ENCODE measurements at regions not wholly inside any gene's neighbourhood (a gene's known extent, or its start where the extent isn't known, plus 50 kb on each side); places are given as distances from the start of the nearest gene placed in this dataset.

DNA sequence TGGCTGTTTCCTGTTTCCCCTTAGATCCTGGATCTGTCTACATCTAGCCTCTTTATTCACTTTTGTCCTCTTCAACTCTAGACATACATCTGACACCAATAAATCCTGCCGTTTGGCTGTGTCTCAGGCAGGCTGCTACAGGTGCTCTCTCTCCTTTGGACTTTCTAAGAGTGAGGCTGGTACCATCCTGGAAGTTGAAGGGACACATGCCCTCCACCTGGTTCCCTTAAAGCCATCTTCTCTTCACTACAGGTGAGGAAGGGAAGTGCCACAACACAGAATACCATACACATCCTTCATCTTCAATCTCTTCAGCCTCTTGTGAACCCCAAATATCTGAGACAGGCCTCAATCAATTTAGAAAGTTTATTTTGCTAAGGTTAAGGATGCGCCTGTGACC lies 137.9 kb downstream of the BACH1 start:
- TF ChIP-seq, protein P1, sequence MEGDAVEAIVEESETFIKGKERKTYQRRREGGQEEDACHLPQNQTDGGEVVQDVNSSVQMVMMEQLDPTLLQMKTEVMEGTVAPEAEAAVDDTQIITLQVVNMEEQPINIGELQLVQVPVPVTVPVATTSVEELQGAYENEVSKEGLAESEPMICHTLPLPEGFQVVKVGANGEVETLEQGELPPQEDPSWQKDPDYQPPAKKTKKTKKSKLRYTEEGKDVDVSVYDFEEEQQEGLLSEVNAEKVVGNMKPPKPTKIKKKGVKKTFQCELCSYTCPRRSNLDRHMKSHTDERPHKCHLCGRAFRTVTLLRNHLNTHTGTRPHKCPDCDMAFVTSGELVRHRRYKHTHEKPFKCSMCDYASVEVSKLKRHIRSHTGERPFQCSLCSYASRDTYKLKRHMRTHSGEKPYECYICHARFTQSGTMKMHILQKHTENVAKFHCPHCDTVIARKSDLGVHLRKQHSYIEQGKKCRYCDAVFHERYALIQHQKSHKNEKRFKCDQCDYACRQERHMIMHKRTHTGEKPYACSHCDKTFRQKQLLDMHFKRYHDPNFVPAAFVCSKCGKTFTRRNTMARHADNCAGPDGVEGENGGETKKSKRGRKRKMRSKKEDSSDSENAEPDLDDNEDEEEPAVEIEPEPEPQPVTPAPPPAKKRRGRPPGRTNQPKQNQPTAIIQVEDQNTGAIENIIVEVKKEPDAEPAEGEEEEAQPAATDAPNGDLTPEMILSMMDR (IDR thresholded peaks at IDR 0.05) = no peak

DNA sequence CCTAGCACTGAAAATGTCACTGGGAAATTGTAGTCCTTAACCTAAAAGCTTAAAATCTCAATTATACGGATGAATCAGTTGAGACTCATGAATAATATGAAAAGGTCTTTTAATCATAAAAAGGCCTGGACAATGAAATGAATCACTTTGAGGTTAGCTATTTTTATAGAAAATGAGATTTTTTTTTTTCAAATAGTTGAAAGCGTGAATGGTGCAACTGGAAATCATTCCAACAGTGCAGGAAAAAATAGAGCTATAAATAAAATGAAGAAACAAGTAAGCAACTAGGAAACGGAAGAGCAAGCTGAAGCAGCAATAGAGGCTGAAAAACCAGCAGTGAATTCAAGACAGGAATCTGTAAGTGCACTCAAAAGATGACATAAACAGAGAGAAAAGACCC lies 142.9 kb downstream of the BACH1 start:
- TF ChIP-seq, protein P1 (IDR thresholded peaks at IDR 0.05) = no peak
- no peaks in the 10 kb centered on the region for H3K9me3 ChIP-seq
- H3K4me3 ChIP-seq = no peak overlapping the region
- H3K27me3 ChIP-seq = no peaks in the 10 kb centered on the region
- H3K4me1 ChIP-seq = no peaks in the 10 kb centered on the region
- DNase-seq = no peak
- no peak overlapping the region for H3K27ac ChIP-seq
- no peak overlapping the region for H3K9ac ChIP-seq (ENCODE audit: low read depth in 2 of 2, low read length in 2 of 2)
- intact Hi-C loops (cut with DNase I) = no loop called here
- no peaks in the 10 kb centered on the region for H3K36me3 ChIP-seq

More for the DNA sequence above, 137.9 kb downstream of the BACH1 start:
- intact Hi-C loops (cut with DNase I) = no loop called here
- no peak for DNase-seq
- no peaks in the 10 kb centered on the region for H3K9me3 ChIP-seq
- H3K4me3 ChIP-seq = no peak overlapping the region
- H3K27me3 ChIP-seq = no peaks in the 10 kb centered on the region
- no peak overlapping the region for H3K9ac ChIP-seq (ENCODE audit: low read depth in 2 of 2, low read length in 2 of 2)
- H3K4me1 ChIP-seq = no peaks in the 10 kb centered on the region
- no peak overlapping the region for H3K27ac ChIP-seq
- no peaks in the 10 kb centered on the region for H3K36me3 ChIP-seq

DNA sequence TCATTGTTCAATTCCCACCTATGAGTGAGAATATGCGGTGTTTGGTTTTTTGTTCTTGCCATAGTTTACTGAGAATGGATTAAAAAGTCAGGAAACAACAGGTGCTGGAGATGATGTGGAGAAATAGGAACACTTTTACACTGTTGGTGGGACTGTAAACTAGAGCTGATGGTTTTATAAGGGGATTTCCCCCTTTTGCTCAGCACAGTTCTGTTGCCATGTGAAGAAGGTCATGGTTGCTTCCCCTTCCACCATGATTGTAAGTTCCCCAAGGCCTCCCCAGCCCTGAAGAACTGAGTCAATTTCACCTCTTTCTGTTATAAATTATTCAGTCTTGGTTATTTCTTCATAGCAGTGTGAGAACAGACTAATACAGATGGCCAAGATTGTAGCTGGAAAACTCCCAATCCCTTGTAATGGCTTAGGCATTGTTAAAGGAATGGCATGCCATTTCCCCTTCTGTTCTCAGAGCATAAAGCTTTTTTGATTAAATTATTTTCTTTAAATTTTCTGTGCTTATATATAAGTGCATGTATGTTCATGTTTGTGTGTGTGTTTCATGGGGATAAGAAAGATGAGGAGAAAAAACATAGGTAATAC lies 144.8 kb downstream of the BACH1 start:
- TF ChIP-seq, protein P1 (IDR thresholded peaks at IDR 0.05) = no peak
- no peak for DNase-seq
- Histone ChIP-seq H3K9ac (ENCODE audit: low read depth in 2 of 2, low read length in 2 of 2) (no peak overlapping the region), H3K27ac (no peak overlapping the region), H3K27me3 (no peaks in the 10 kb centered on the region), H3K4me3 (no peak overlapping the region), H3K9me3 (no peaks in the 10 kb centered on the region), H3K4me1 (no peaks in the 10 kb centered on the region), H3K36me3 (no peaks in the 10 kb centered on the region)
- intact Hi-C loops (cut with DNase I) = no loop called here

DNA sequence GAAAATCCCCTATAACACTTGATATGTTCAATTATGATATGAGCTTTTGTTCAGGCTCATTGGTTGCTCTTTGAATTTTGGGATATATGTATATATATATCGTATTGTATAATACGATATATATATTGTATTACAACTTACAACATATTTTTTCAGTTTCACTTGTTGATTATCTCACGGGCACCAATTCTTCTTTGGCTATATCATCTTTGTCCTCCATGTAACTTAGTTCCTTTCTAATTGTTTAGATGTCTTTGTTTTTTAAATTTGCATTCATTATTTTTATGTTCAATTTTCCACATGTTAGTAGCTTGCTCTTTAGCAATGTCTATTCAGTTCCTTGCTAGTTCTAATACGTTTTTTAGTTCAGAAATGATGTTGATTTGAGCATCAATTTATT lies 150.0 kb downstream of the BACH1 start:
- intact Hi-C loops (cut with DNase I) = no loop called here
- no peaks in the 10 kb centered on the region for H3K36me3 ChIP-seq
- H3K9me3 ChIP-seq = no peaks in the 10 kb centered on the region
- H3K27ac ChIP-seq = no peak overlapping the region
- no peak overlapping the region for H3K9ac ChIP-seq (ENCODE audit: low read depth in 2 of 2, low read length in 2 of 2)
- TF ChIP-seq, protein P1 (IDR thresholded peaks at IDR 0.05) = no peak
- no peaks in the 10 kb centered on the region for H3K27me3 ChIP-seq
- DNase-seq = no peak
- no peaks in the 10 kb centered on the region for H3K4me1 ChIP-seq
- no peak overlapping the region for H3K4me3 ChIP-seq

DNA sequence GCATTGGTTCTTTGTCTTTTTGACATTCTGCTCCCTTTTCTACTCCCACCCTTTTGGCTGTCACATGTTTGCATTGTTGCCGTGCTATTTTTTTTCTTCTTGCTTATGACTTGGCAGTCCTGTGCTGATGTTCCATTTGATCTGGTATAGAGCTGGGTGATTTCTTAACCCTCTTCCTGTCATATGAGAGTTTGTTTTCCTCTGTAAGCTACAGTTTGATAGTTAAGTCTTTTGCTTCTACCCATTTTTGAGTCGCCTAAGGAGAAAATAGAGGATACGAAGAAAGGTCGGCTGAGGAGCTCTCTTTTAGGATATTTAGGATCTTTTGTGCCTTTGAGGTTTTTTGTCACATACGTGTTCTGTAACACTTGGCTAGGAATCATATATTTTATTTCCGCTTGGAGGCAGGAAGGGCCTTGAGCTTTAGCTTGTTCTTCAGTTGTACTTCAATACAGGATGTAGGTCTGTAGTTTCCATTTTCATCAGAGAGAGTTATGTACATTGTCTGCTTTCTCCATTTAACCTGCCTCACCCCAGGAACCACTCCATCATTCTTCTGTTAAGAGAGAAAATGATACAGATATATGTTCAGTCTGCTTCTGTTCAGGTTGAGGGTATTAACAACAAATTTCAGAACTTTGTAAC lies 150.7 kb downstream of the BACH1 start:
- H3K36me3 ChIP-seq = no peaks in the 10 kb centered on the region
- H3K4me3 ChIP-seq = no peak overlapping the region
- H3K4me1 ChIP-seq = no peaks in the 10 kb centered on the region
- no peaks in the 10 kb centered on the region for H3K27me3 ChIP-seq
- intact Hi-C loops (cut with DNase I) = no loop called here
- TF ChIP-seq, protein P1 (IDR thresholded peaks at IDR 0.05) = no peak
- no peak overlapping the region for H3K9ac ChIP-seq (ENCODE audit: low read depth in 2 of 2, low read length in 2 of 2)
- DNase-seq = no peak
- peak overlapping the region; percentile 29 for H3K27ac ChIP-seq
- H3K9me3 ChIP-seq = no peaks in the 10 kb centered on the region

Data from colonic mucosa (tissue), 4 donors.